GM23338 (cell line): ENCODE measurements at regions not wholly inside any gene's neighbourhood (a gene's known extent, or its start where the extent isn't known, plus 50 kb on each side); places are given as distances from the start of the nearest gene placed in this dataset.
"Not testable (repeated sequence)": the region's sequence is repeated elsewhere in the genome, so short reads cannot be mapped to it uniquely, and the experiment has no call there.

Source experiments
- ATAC-seq: fragments of 200-7000 bp; cut with Tn5 transposase; 3 replicates; pipeline ENCODE4 v1.9.1; 2020
- DNase-seq: peaks from one replicate; pipeline ENCODE4 v3.0.0-alpha.2; 2015; ENCODE audit warnings: low spot score
- H2AFZ ChIP-seq: fragments of 200-600 bp; sonication (generic); 2 replicates; pipeline ENCODE4 v1.8.0; 2016; ENCODE audit warnings: antibody characterized with exemption, mild to moderate bottlenecking, moderate library complexity
- H3F3A ChIP-seq: fragments of 200-600 bp; sonication (generic); replicated peaks from 2 replicates; pipeline ENCODE4 v1.8.0; 2017; ENCODE audit warnings: antibody characterized with exemption, mixed run types, low read depth
- H3K27ac ChIP-seq: fragments of 200-600 bp; sonication (generic); 2 replicates; pipeline ENCODE4 v1.6.1; 2016; ENCODE audit warnings: low read depth
- H3K27me3 ChIP-seq: fragments of 200-600 bp; sonication (generic); 2 replicates; pipeline ENCODE4 v1.8.0; 2016; ENCODE audit warnings: mild to moderate bottlenecking, mixed run types, moderate library complexity; ENCODE audit not compliant: insufficient read depth
- H3K36me3 ChIP-seq: fragments of 200-600 bp; sonication (generic); 2 replicates; pipeline ENCODE4 v1.8.0; 2016; ENCODE audit warnings: mild to moderate bottlenecking; ENCODE audit not compliant: insufficient read depth
- H3K4me1 ChIP-seq: fragments of 200-600 bp; sonication (generic); 2 replicates; pipeline ENCODE4 v1.8.0; 2016; ENCODE audit warnings: mild to moderate bottlenecking, moderate library complexity; ENCODE audit not compliant: insufficient read depth
- H3K4me2 ChIP-seq: fragments of 200-600 bp; sonication (generic); 2 replicates; pipeline ENCODE4 v1.7.1; 2017; ENCODE audit warnings: mixed run types
- H3K4me3 ChIP-seq: fragments of 200-600 bp; sonication (generic); 2 replicates; pipeline ENCODE4 v1.6.1; 2016; ENCODE audit warnings: mixed run types
- H3K79me2 ChIP-seq: fragments of 200-600 bp; sonication (generic); replicated peaks from 2 replicates; pipeline ENCODE4 v1.8.0; 2017; ENCODE audit warnings: mild to moderate bottlenecking; ENCODE audit not compliant: insufficient read depth
- H3K9me2 ChIP-seq: fragments of 200-600 bp; sonication (generic); 2 replicates; pipeline ENCODE4 v1.8.0; 2017; ENCODE audit not compliant: insufficient read depth
- H4K20me1 ChIP-seq: fragments of 200-600 bp; sonication (generic); replicated peaks from 2 replicates; pipeline ENCODE4 v1.8.0; 2017; ENCODE audit warnings: mild to moderate bottlenecking; ENCODE audit not compliant: insufficient read depth
- H3K27ac Mint-ChIP-seq: 2 replicates; pipeline ENCODE4 v1.8.0; 2020; ENCODE audit warnings: inconsistent platforms, mild to moderate bottlenecking, moderate library complexity, mixed read lengths
- H3K27me3 Mint-ChIP-seq: 3 replicates; pipeline ENCODE4 v1.8.0; 2022; ENCODE audit warnings: low read depth, mild to moderate bottlenecking, moderate library complexity, mixed read lengths, inconsistent platforms; ENCODE audit not compliant: insufficient read depth, poor library complexity
- H3K36me3 Mint-ChIP-seq: 3 replicates; pipeline ENCODE4 v1.8.0; 2021; ENCODE audit warnings: low read depth, mild to moderate bottlenecking, inconsistent platforms, moderate library complexity, mixed read lengths
- H3K4me1 Mint-ChIP-seq: 3 replicates; pipeline ENCODE4 v1.8.0; 2020; ENCODE audit warnings: mild to moderate bottlenecking, inconsistent platforms, mixed read lengths
- H3K4me3 Mint-ChIP-seq: 3 replicates; pipeline ENCODE4 v1.8.0; 2021; ENCODE audit warnings: moderate library complexity, mild to moderate bottlenecking, inconsistent platforms, mixed read lengths
- H3K9me3 Mint-ChIP-seq: 3 replicates; pipeline ENCODE4 v1.8.0; 2020; ENCODE audit warnings: moderate library complexity, mild to moderate bottlenecking, inconsistent platforms, mixed read lengths
- CREB1 ChIP-seq: fragments of 250-450 bp; sonication (Bioruptor Pico); IDR thresholded peaks from 2 replicates; pipeline ENCODE4 v1.5.0; 2020; ENCODE audit warnings: low read depth, mild to moderate bottlenecking, moderate library complexity
- CTCF ChIP-seq, 2 experiments: fragments of 200-600 bp in 1 of 2; sonication (generic) in 1 of 2; conservative IDR thresholded peaks; 2 replicates each; pipeline versions ENCODE4 v1.5.1 to v1.6.1; 2016 to 2017; ENCODE audit warnings: antibody characterized with exemption in 2 of 2, low read depth in 2 of 2, mild to moderate bottlenecking in 2 of 2, moderate library complexity in 1 of 2
- EZH2 ChIP-seq: fragments of 200-600 bp; sonication (generic); IDR thresholded peaks from one replicate; pipeline ENCODE4 v1.8.0; 2017; ENCODE audit warnings: antibody characterized with exemption, mild to moderate bottlenecking, low read depth; ENCODE audit not compliant: unreplicated experiment
- EZH2phosphoT487 ChIP-seq: fragments of 200-600 bp; sonication (generic); IDR thresholded peaks from one replicate; pipeline ENCODE4 v1.8.1; 2018; ENCODE audit warnings: antibody characterized with exemption; ENCODE audit not compliant: unreplicated experiment
- JUNB ChIP-seq: IDR thresholded peaks from one replicate; pipeline ENCODE4 v1.6.1; 2016; ENCODE audit warnings: antibody characterized with exemption; ENCODE audit not compliant: unreplicated experiment
- NANOG ChIP-seq: IDR thresholded peaks from 2 replicates; pipeline ENCODE4 v1.6.1; 2016; ENCODE audit warnings: antibody characterized with exemption, borderline replicate concordance
- POLR2AphosphoS5 ChIP-seq: IDR thresholded peaks from 2 replicates; pipeline ENCODE4 v1.6.1; 2016; ENCODE audit warnings: antibody characterized with exemption, low read depth
- ZNF331 ChIP-seq: fragments of 250-450 bp; sonication (Bioruptor Pico); IDR thresholded peaks from 2 replicates; pipeline ENCODE4 v1.5.0; 2020; ENCODE audit warnings: low read depth, mild to moderate bottlenecking, moderate library complexity
- TF ChIP-seq, protein P1 (sequence below): IDR thresholded peaks from one replicate; pipeline ENCODE4 v1.6.1; 2018; ENCODE audit warnings: antibody characterized with exemption; ENCODE audit not compliant: unreplicated experiment
- TF ChIP-seq, protein P2 (sequence below): IDR thresholded peaks from 2 replicates; pipeline ENCODE4 v1.6.1; 2016; ENCODE audit warnings: antibody characterized with exemption

DNA sequence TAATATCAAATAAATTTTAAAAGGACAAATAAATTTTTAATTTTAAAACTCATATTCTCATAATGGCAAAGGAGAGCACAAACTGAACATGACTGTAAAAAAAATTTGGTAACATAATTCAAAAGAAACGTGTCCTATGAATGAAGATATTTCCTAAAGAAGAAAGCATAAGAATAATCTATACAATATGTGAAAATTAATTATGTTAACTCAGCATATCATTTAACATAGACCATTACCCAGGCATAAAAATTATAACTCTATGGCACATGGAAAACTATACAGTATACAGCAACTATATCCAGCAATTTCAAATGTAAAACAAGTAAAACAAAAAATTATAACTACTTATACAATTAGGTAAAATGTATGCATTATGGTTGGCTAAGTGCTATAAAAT is 288.1 kb downstream of the SUCLG1 start:
- no peak for TF ChIP-seq JUNB
- no peak for TF ChIP-seq CTCF (conservative IDR thresholded peaks at IDR 0.05; ENCODE audit: low read depth in 2 of 2)
- H3K27ac ChIP-seq: no peak overlapping the region
- no peaks in the 10 kb centered on the region for H3K36me3 ChIP-seq
- peaks cover 20% of the 10 kb centered on the region for H3K9me3 Mint-ChIP-seq
- ATAC-seq (no peak), DNase-seq (no peak)
- peaks cover 11% of the 10 kb centered on the region for H3K9me2 ChIP-seq
- no peak overlapping the region for H3K4me3 ChIP-seq
- H3K4me3 Mint-ChIP-seq: no peak overlapping the region
- no peaks in the 10 kb centered on the region for H4K20me1 ChIP-seq
- H3F3A ChIP-seq: no peaks in the 10 kb centered on the region
- no peak overlapping the region for H3K4me2 ChIP-seq
- no peaks in the 10 kb centered on the region for H3K27me3 ChIP-seq
- H3K27me3 Mint-ChIP-seq: no peaks in the 10 kb centered on the region
- no peaks in the 10 kb centered on the region for H3K4me1 ChIP-seq
- H2AFZ ChIP-seq: no peak overlapping the region
- H3K79me2 ChIP-seq: no peaks in the 10 kb centered on the region
- peaks cover 17% of the 10 kb centered on the region for H3K36me3 Mint-ChIP-seq
- peaks cover 3% of the 10 kb centered on the region; the same call in 2 of the 3 replicates for H3K4me1 Mint-ChIP-seq
- no peak overlapping the region for H3K27ac Mint-ChIP-seq

GRCh38 chr2:84169871-84170270 is 289.2 kb downstream of the SUCLG1 start:
- H3K4me3 Mint-ChIP-seq: no peak overlapping the region
- H3K36me3 ChIP-seq: no peaks in the 10 kb centered on the region
- H3K27ac Mint-ChIP-seq: no peak overlapping the region
- no peaks in the 10 kb centered on the region for H3K27me3 Mint-ChIP-seq
- H3K27ac ChIP-seq: no peak overlapping the region
- DNase-seq (no peak), ATAC-seq (no peak)
- H3K27me3 ChIP-seq: no peaks in the 10 kb centered on the region
- no peaks in the 10 kb centered on the region for H3F3A ChIP-seq
- H3K4me2 ChIP-seq: no peak overlapping the region
- peaks cover 20% of the 10 kb centered on the region for H3K9me3 Mint-ChIP-seq
- H3K9me2 ChIP-seq: peaks cover 4% of the 10 kb centered on the region; the same call in 1 of the 2 replicates
- peaks cover 17% of the 10 kb centered on the region for H3K36me3 Mint-ChIP-seq
- H4K20me1 ChIP-seq: no peaks in the 10 kb centered on the region
- no peak overlapping the region for H2AFZ ChIP-seq
- no peak overlapping the region for H3K4me3 ChIP-seq
- H3K79me2 ChIP-seq: no peaks in the 10 kb centered on the region
- H3K4me1 ChIP-seq: no peaks in the 10 kb centered on the region
- TF ChIP-seq EZH2 (no peak), JUNB (no peak), CREB1 (CRISPR knock-in tag) (no peak), CTCF (conservative IDR thresholded peaks at IDR 0.05; ENCODE audit: low read depth in 2 of 2) (no peak), ZNF331 (CRISPR knock-in tag) (no peak), NANOG (no peak), EZH2phosphoT487 (no peak), POLR2AphosphoS5 (no peak)
- TF ChIP-seq, protein P1, sequence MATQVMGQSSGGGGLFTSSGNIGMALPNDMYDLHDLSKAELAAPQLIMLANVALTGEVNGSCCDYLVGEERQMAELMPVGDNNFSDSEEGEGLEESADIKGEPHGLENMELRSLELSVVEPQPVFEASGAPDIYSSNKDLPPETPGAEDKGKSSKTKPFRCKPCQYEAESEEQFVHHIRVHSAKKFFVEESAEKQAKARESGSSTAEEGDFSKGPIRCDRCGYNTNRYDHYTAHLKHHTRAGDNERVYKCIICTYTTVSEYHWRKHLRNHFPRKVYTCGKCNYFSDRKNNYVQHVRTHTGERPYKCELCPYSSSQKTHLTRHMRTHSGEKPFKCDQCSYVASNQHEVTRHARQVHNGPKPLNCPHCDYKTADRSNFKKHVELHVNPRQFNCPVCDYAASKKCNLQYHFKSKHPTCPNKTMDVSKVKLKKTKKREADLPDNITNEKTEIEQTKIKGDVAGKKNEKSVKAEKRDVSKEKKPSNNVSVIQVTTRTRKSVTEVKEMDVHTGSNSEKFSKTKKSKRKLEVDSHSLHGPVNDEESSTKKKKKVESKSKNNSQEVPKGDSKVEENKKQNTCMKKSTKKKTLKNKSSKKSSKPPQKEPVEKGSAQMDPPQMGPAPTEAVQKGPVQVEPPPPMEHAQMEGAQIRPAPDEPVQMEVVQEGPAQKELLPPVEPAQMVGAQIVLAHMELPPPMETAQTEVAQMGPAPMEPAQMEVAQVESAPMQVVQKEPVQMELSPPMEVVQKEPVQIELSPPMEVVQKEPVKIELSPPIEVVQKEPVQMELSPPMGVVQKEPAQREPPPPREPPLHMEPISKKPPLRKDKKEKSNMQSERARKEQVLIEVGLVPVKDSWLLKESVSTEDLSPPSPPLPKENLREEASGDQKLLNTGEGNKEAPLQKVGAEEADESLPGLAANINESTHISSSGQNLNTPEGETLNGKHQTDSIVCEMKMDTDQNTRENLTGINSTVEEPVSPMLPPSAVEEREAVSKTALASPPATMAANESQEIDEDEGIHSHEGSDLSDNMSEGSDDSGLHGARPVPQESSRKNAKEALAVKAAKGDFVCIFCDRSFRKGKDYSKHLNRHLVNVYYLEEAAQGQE: no peak
- TF ChIP-seq, protein P2, sequence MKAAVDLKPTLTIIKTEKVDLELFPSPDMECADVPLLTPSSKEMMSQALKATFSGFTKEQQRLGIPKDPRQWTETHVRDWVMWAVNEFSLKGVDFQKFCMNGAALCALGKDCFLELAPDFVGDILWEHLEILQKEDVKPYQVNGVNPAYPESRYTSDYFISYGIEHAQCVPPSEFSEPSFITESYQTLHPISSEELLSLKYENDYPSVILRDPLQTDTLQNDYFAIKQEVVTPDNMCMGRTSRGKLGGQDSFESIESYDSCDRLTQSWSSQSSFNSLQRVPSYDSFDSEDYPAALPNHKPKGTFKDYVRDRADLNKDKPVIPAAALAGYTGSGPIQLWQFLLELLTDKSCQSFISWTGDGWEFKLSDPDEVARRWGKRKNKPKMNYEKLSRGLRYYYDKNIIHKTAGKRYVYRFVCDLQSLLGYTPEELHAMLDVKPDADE: no peak
- peaks cover 3% of the 10 kb centered on the region; the same call in 2 of the 3 replicates for H3K4me1 Mint-ChIP-seq

DNA sequence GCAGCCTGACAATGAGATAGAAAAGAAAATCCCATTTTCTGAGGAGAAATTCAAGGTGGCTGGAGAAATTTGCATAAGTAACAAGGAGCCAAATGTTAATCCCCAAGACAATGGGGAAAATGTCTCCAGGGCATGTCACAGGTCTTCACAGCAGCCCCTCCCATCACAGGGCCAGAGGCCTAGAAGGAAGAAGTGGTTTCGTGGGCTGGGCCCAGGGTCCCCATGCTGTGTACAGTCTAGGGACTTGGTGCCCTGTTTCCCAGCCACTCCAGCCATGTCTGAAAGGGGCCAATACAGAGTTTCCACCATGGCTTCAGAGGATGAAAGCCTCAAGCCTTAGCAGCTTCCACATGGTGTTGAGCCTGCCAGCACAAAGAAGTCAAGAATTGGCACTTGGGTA is 290.5 kb downstream of the SUCLG1 start:
- not testable (repeated sequence) for H3K27me3 ChIP-seq, H3K4me2 ChIP-seq, H3K9me2 ChIP-seq, H3K27ac ChIP-seq, H3K4me1 Mint-ChIP-seq, ATAC-seq, DNase-seq, H3K36me3 ChIP-seq, H3K4me3 Mint-ChIP-seq, H2AFZ ChIP-seq, H4K20me1 ChIP-seq, H3K79me2 ChIP-seq, H3K4me1 ChIP-seq, H3K27me3 Mint-ChIP-seq, H3F3A ChIP-seq, H3K4me3 ChIP-seq, H3K27ac Mint-ChIP-seq
- Mint-ChIP-seq H3K36me3 (peaks cover 17% of the 10 kb centered on the region), H3K9me3 (peaks cover 20% of the 10 kb centered on the region)
